ENCODE measurements at regions not wholly inside any gene's neighbourhood (a gene's known extent, or its start where the extent isn't known, plus 50 kb on each side); places are given as distances from the start of the nearest gene placed in this dataset.

DNA sequence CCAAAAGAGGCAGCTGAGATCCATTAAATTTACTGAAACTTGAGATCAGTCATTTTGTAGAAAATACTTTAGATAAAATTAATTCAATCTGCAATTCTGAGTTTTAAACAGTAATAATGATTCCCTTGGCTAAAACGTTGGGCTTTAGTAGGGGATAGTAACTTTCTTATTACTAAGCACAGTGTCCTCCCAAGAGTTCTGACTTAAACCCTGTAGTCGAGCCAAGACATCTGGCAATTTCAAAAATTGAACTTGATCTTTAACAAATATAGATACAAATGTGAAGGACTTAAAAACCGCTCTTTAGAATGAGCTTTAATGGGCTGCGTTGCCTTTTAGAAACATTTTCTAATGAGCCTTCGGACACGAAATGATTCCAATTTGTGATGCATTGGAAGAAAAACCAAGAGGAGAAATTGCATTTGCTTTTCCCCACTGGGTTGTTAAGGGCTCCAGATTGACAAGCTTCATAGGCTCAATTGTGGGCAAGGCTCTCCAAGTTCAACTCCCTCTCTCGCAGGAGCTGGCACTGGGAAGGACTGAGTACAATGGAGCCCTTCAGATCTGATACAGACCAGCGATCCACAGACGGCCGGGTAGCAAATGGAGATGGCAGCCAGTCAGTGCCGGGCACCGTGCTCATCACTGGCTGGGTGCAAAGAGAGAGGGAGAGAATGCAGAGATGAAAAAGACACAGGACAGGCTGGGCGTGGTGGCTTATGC, 921.3 kb upstream of the AUTS2 start:
- TF ChIP-seq, protein P1, sequence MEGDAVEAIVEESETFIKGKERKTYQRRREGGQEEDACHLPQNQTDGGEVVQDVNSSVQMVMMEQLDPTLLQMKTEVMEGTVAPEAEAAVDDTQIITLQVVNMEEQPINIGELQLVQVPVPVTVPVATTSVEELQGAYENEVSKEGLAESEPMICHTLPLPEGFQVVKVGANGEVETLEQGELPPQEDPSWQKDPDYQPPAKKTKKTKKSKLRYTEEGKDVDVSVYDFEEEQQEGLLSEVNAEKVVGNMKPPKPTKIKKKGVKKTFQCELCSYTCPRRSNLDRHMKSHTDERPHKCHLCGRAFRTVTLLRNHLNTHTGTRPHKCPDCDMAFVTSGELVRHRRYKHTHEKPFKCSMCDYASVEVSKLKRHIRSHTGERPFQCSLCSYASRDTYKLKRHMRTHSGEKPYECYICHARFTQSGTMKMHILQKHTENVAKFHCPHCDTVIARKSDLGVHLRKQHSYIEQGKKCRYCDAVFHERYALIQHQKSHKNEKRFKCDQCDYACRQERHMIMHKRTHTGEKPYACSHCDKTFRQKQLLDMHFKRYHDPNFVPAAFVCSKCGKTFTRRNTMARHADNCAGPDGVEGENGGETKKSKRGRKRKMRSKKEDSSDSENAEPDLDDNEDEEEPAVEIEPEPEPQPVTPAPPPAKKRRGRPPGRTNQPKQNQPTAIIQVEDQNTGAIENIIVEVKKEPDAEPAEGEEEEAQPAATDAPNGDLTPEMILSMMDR (conservative IDR thresholded peaks at IDR 0.05 in 1 of 2, IDR thresholded peaks at IDR 0.05 in 1 of 2; ENCODE audit: low read depth in 1 of 2, low read length in 2 of 2) = no peak
- TF ChIP-seq EZH2 (IDR thresholded peaks at IDR 0.05; ENCODE audit: low read length, missing control alignments) = no peak

Measured in fibroblast of lung (primary cell).